Activated naive CD4-positive, alpha-beta T cell treated with anti-CD3 and anti-CD28 coated beads, Interleukin-2, amount 50 U/mL, for 24 hours (primary cell): ENCODE measurements at regions not wholly inside any gene's neighbourhood (a gene's known extent, or its start where the extent isn't known, plus 50 kb on each side); places are given as distances from the start of the nearest gene placed in this dataset.

Source experiments
- H3K27ac Mint-ChIP-seq: one replicate; pipeline ENCODE4 v1.8.0; 2021; ENCODE audit warnings: mild to moderate bottlenecking, mixed read lengths
- H3K27me3 Mint-ChIP-seq: one replicate; pipeline ENCODE4 v1.8.0; 2021; ENCODE audit warnings: mixed read lengths
- H3K36me3 Mint-ChIP-seq: one replicate; pipeline ENCODE4 v1.8.0; 2021; ENCODE audit warnings: mixed read lengths
- H3K4me1 Mint-ChIP-seq: one replicate; pipeline ENCODE4 v1.8.0; 2021; ENCODE audit warnings: mixed read lengths
- H3K4me3 Mint-ChIP-seq: one replicate; pipeline ENCODE4 v1.8.0; 2021; ENCODE audit warnings: mild to moderate bottlenecking, mixed read lengths
- H3K9me3 Mint-ChIP-seq: one replicate; pipeline ENCODE4 v1.8.0; 2021; ENCODE audit warnings: mixed read lengths

GRCh38 chr5:8691221-8691620, 822.3 kb downstream of the MTRR start:
- no peaks in the 10 kb centered on the region for H3K27me3 Mint-ChIP-seq
- no peaks in the 10 kb centered on the region for H3K36me3 Mint-ChIP-seq
- no peaks in the 10 kb centered on the region for H3K9me3 Mint-ChIP-seq
- H3K27ac Mint-ChIP-seq: no peak overlapping the region
- H3K4me1 Mint-ChIP-seq: no peaks in the 10 kb centered on the region
- H3K4me3 Mint-ChIP-seq: no peak overlapping the region

GRCh38 chr5:8693341-8693844, 824.4 kb downstream of the MTRR start:
- H3K27ac Mint-ChIP-seq: no peak overlapping the region
- no peak overlapping the region for H3K4me3 Mint-ChIP-seq
- no peaks in the 10 kb centered on the region for H3K4me1 Mint-ChIP-seq
- no peaks in the 10 kb centered on the region for H3K27me3 Mint-ChIP-seq
- H3K36me3 Mint-ChIP-seq: no peaks in the 10 kb centered on the region
- peaks cover under 1% of the 10 kb centered on the region for H3K9me3 Mint-ChIP-seq

- Mint-ChIP-seq H3K36me3 (no peaks in the 10 kb centered on the region), H3K4me1 (no peaks in the 10 kb centered on the region), H3K27ac (no peak overlapping the region)
Observed at GRCh38 chr5:8694545-8694944, 825.6 kb downstream of the MTRR start.

GRCh38 chr5:8695902-8696845, 827.2 kb downstream of the MTRR start:
- Mint-ChIP-seq H3K9me3 (peaks cover 3% of the 10 kb centered on the region), H3K4me3 (no peak overlapping the region), H3K36me3 (no peaks in the 10 kb centered on the region), H3K27me3 (no peaks in the 10 kb centered on the region), H3K4me1 (no peaks in the 10 kb centered on the region), H3K27ac (no peak overlapping the region)

More at GRCh38 chr5:8694545-8694944, 825.6 kb downstream of the MTRR start:
- Mint-ChIP-seq H3K27me3 (no peaks in the 10 kb centered on the region), H3K4me3 (no peak overlapping the region), H3K9me3 (peaks cover 3% of the 10 kb centered on the region)

GRCh38 chr5:8700222-8700621, 831.3 kb downstream of the MTRR start:
- no peaks in the 10 kb centered on the region for H3K27me3 Mint-ChIP-seq
- H3K4me3 Mint-ChIP-seq: no peak overlapping the region
- peaks cover 3% of the 10 kb centered on the region for H3K9me3 Mint-ChIP-seq
- H3K27ac Mint-ChIP-seq: no peak overlapping the region
- no peaks in the 10 kb centered on the region for H3K4me1 Mint-ChIP-seq
- H3K36me3 Mint-ChIP-seq: no peaks in the 10 kb centered on the region

GRCh38 chr5:8700671-8701070, 831.7 kb downstream of the MTRR start:
- Mint-ChIP-seq H3K36me3 (no peaks in the 10 kb centered on the region), H3K27me3 (no peaks in the 10 kb centered on the region), H3K27ac (no peak overlapping the region), H3K4me3 (no peak overlapping the region), H3K4me1 (no peaks in the 10 kb centered on the region), H3K9me3 (peaks cover 3% of the 10 kb centered on the region)

GRCh38 chr5:8701251-8701650, 832.3 kb downstream of the MTRR start:
- Mint-ChIP-seq H3K4me1 (no peaks in the 10 kb centered on the region), H3K4me3 (no peak overlapping the region), H3K9me3 (peaks cover 3% of the 10 kb centered on the region), H3K27ac (no peak overlapping the region), H3K27me3 (no peaks in the 10 kb centered on the region), H3K36me3 (no peaks in the 10 kb centered on the region)

GRCh38 chr5:8710426-8710930, 835.4 kb downstream of the SEMA5A start:
- Mint-ChIP-seq H3K4me3 (no peak overlapping the region), H3K27me3 (no peaks in the 10 kb centered on the region), H3K36me3 (no peaks in the 10 kb centered on the region), H3K9me3 (no peaks in the 10 kb centered on the region), H3K4me1 (no peaks in the 10 kb centered on the region), H3K27ac (no peak overlapping the region)

- Mint-ChIP-seq H3K27ac (no peak overlapping the region), H3K4me3 (no peak overlapping the region), H3K9me3 (no peaks in the 10 kb centered on the region), H3K4me1 (no peaks in the 10 kb centered on the region), H3K27me3 (no peaks in the 10 kb centered on the region), H3K36me3 (no peaks in the 10 kb centered on the region)
Observed at GRCh38 chr5:8714198-8714597, 831.7 kb downstream of the SEMA5A start.

- Mint-ChIP-seq H3K36me3 (no peaks in the 10 kb centered on the region), H3K4me3 (no peak overlapping the region), H3K4me1 (no peaks in the 10 kb centered on the region), H3K9me3 (no peaks in the 10 kb centered on the region), H3K27me3 (no peaks in the 10 kb centered on the region), H3K27ac (no peak overlapping the region)
Observed at GRCh38 chr5:8714861-8715260, 831.0 kb downstream of the SEMA5A start.

GRCh38 chr5:8719796-8720195, 826.1 kb downstream of the SEMA5A start:
- Mint-ChIP-seq H3K4me3 (no peak overlapping the region), H3K27ac (no peak overlapping the region), H3K27me3 (no peaks in the 10 kb centered on the region), H3K4me1 (no peaks in the 10 kb centered on the region), H3K9me3 (no peaks in the 10 kb centered on the region), H3K36me3 (no peaks in the 10 kb centered on the region)

GRCh38 chr5:8720506-8720905, 825.4 kb downstream of the SEMA5A start:
- no peak overlapping the region for H3K27ac Mint-ChIP-seq
- H3K36me3 Mint-ChIP-seq: no peaks in the 10 kb centered on the region
- H3K4me1 Mint-ChIP-seq: no peaks in the 10 kb centered on the region
- no peak overlapping the region for H3K4me3 Mint-ChIP-seq
- H3K9me3 Mint-ChIP-seq: no peaks in the 10 kb centered on the region
- H3K27me3 Mint-ChIP-seq: no peaks in the 10 kb centered on the region

- no peak overlapping the region for H3K4me3 Mint-ChIP-seq
- no peaks in the 10 kb centered on the region for H3K36me3 Mint-ChIP-seq
- H3K27me3 Mint-ChIP-seq: no peaks in the 10 kb centered on the region
- H3K4me1 Mint-ChIP-seq: no peaks in the 10 kb centered on the region
- no peak overlapping the region for H3K27ac Mint-ChIP-seq
- peaks cover 4% of the 10 kb centered on the region for H3K9me3 Mint-ChIP-seq
Observed at GRCh38 chr5:8721536-8721935, 824.3 kb downstream of the SEMA5A start.

GRCh38 chr5:8726383-8727036, 819.4 kb downstream of the SEMA5A start:
- Mint-ChIP-seq H3K27ac (no peak overlapping the region), H3K4me1 (no peaks in the 10 kb centered on the region), H3K27me3 (no peaks in the 10 kb centered on the region), H3K4me3 (no peak overlapping the region), H3K9me3 (peaks cover 4% of the 10 kb centered on the region), H3K36me3 (no peaks in the 10 kb centered on the region)

- H3K27me3 Mint-ChIP-seq: no peaks in the 10 kb centered on the region
- H3K9me3 Mint-ChIP-seq: peaks cover 4% of the 10 kb centered on the region
- no peak overlapping the region for H3K27ac Mint-ChIP-seq
- no peaks in the 10 kb centered on the region for H3K36me3 Mint-ChIP-seq
- no peak overlapping the region for H3K4me3 Mint-ChIP-seq
- H3K4me1 Mint-ChIP-seq: no peaks in the 10 kb centered on the region
Observed at GRCh38 chr5:8727396-8727795, 818.5 kb downstream of the SEMA5A start.

GRCh38 chr5:8729437-8729836, 816.4 kb downstream of the SEMA5A start:
- no peak overlapping the region for H3K27ac Mint-ChIP-seq
- H3K9me3 Mint-ChIP-seq: peaks cover 4% of the 10 kb centered on the region
- H3K27me3 Mint-ChIP-seq: no peaks in the 10 kb centered on the region
- H3K36me3 Mint-ChIP-seq: no peaks in the 10 kb centered on the region
- no peak overlapping the region for H3K4me3 Mint-ChIP-seq
- no peaks in the 10 kb centered on the region for H3K4me1 Mint-ChIP-seq
